Neural cell (in vitro differentiated cells): ENCODE measurements at regions not wholly inside any gene's neighbourhood (a gene's known extent, or its start where the extent isn't known, plus 50 kb on each side); places are given as distances from the start of the nearest gene placed in this dataset.

Source experiments
- POLR2AphosphoS5 ChIP-seq: IDR thresholded peaks from 2 replicates; pipeline ENCODE4 v1.6.1; 2012
- RAD21 ChIP-seq: fragments of 450-650 bp; conservative IDR thresholded peaks from 2 replicates; pipeline ENCODE4 v1.6.1; 2014; ENCODE audit warnings: antibody characterized with exemption, mild to moderate bottlenecking, moderate library complexity
- SMC3 ChIP-seq: fragments of 450-650 bp; conservative IDR thresholded peaks from 2 replicates; pipeline ENCODE4 v1.6.1; 2014; ENCODE audit warnings: antibody characterized with exemption, mild to moderate bottlenecking, moderate library complexity; ENCODE audit not compliant: poor library complexity
- TF ChIP-seq, protein P1 (sequence below): fragments of 450-650 bp; IDR thresholded peaks from 2 replicates; pipeline ENCODE4 v1.5.1; 2014; ENCODE audit warnings: antibody characterized with exemption, mild to moderate bottlenecking, moderate library complexity; ENCODE audit not compliant: poor library complexity, severe bottlenecking

GRCh38 chr10:4007771-4008170, 222.8 kb upstream of the KLF6 start:
- TF ChIP-seq, protein P1, sequence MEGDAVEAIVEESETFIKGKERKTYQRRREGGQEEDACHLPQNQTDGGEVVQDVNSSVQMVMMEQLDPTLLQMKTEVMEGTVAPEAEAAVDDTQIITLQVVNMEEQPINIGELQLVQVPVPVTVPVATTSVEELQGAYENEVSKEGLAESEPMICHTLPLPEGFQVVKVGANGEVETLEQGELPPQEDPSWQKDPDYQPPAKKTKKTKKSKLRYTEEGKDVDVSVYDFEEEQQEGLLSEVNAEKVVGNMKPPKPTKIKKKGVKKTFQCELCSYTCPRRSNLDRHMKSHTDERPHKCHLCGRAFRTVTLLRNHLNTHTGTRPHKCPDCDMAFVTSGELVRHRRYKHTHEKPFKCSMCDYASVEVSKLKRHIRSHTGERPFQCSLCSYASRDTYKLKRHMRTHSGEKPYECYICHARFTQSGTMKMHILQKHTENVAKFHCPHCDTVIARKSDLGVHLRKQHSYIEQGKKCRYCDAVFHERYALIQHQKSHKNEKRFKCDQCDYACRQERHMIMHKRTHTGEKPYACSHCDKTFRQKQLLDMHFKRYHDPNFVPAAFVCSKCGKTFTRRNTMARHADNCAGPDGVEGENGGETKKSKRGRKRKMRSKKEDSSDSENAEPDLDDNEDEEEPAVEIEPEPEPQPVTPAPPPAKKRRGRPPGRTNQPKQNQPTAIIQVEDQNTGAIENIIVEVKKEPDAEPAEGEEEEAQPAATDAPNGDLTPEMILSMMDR: no peak
- TF ChIP-seq POLR2AphosphoS5 (no peak), RAD21 (no peak), SMC3 (no peak)
